Endothelial cell of umbilical vein (primary cell): ENCODE measurements at regions not wholly inside any gene's neighbourhood (a gene's known extent, or its start where the extent isn't known, plus 50 kb on each side); places are given as distances from the start of the nearest gene placed in this dataset.

Experiments used
- BruUV-seq: library from RNA; stranded (reverse); fragments of 400-500 nt; replicated peaks from 2 replicates; lab custom pipeline; 2021; lab: Mats Ljungman, UMichigan
- CTCF ChIA-PET: fragments of 300-600, 350-600 bp; sonication (Branson Sonifier 250); formaldehyde crosslinking; loops from one replicate; lab custom pipeline; 2021; ENCODE audit warnings: antibody characterized with exemption, inconsistent platforms; lab: Charles Lee
- POLR2A ChIA-PET: fragments of 300-600, 350-600 bp; sonication (Branson Sonifier 250); formaldehyde crosslinking; loops from one replicate; lab custom pipeline; 2021; ENCODE audit warnings: antibody characterized with exemption, inconsistent platforms; lab: Charles Lee
- DNase-seq: peaks from one replicate; pipeline ENCODE4 v3.0.0-alpha.2; 2011; ENCODE audit warnings: low read depth, low spot score
- FAIRE-seq: peaks from 2 replicates; lab custom pipeline; 2011; peaks lifted over from hg19 to GRCh38; lab: Jason Lieb, UNC
- H2AFZ ChIP-seq: 2 replicates; pipeline ENCODE4 v1.6.0; 2012; ENCODE audit warnings: low read depth, low read length, control low read depth, inconsistent platforms
- H3K27ac ChIP-seq: 2 replicates; pipeline ENCODE4 v1.5.1; 2011; ENCODE audit warnings: low read depth, mild to moderate bottlenecking, control low read depth, low read length, moderate library complexity; ENCODE audit not compliant: insufficient read depth
- H3K27me3 ChIP-seq, 2 experiments: 2 replicates each; pipeline versions ENCODE4 v1.6.0 to v1.6.1; 2011; ENCODE audit warnings: low read length in 2 of 2, mixed read lengths in 1 of 2; ENCODE audit not compliant: control insufficient read depth in 2 of 2, insufficient read depth in 2 of 2
- H3K36me3 ChIP-seq, 2 experiments: 2 replicates in 1 of 2; 3 replicates in 1 of 2; pipeline ENCODE4 v1.5.1; 2011; ENCODE audit warnings: low read length in 2 of 2, mild to moderate bottlenecking in 1 of 2, moderate library complexity in 1 of 2; ENCODE audit not compliant: control insufficient read depth in 2 of 2, insufficient read depth in 2 of 2; ENCODE audit errors: extremely low read depth in 1 of 2
- H3K4me1 ChIP-seq: 3 replicates; pipeline ENCODE4 v1.5.1; 2011; ENCODE audit warnings: mild to moderate bottlenecking, low read length; ENCODE audit not compliant: control insufficient read depth, insufficient read depth; ENCODE audit errors: extremely low read depth
- H3K4me2 ChIP-seq: 2 replicates; pipeline ENCODE4 v1.6.1; 2011; ENCODE audit warnings: low read length, control low read depth, mixed read lengths; ENCODE audit not compliant: insufficient read depth
- H3K4me3 ChIP-seq, 3 experiments: fragments of 200-600 bp in 1 of 3; sonication (generic), shearing (Covaris generic) in 1 of 3; replicated peaks in 1 of 3; 2 replicates each; pipeline ENCODE4 v1.5.1; 2011 to 2016; ENCODE audit warnings: control low read depth in 3 of 3, low read length in 3 of 3, mild to moderate bottlenecking in 2 of 3, inconsistent platforms in 1 of 3, low read depth in 1 of 3, moderate library complexity in 1 of 3; ENCODE audit not compliant: insufficient read depth in 1 of 3
- H3K79me2 ChIP-seq: 2 replicates; pipeline ENCODE4 v1.6.0; 2012; ENCODE audit warnings: low read length, inconsistent platforms; ENCODE audit not compliant: control insufficient read depth, insufficient read depth
- H3K9ac ChIP-seq: replicated peaks from 2 replicates; pipeline ENCODE3; 2011; ENCODE audit warnings: low read length, control low read depth; ENCODE audit not compliant: insufficient read depth; ENCODE audit errors: extremely low read depth
- H3K9me1 ChIP-seq: replicated peaks from 3 replicates; pipeline ENCODE4 v1.6.0; 2011; ENCODE audit warnings: mild to moderate bottlenecking, low read length; ENCODE audit not compliant: control insufficient read depth, insufficient read depth; ENCODE audit errors: extremely low read depth
- H3K9me3 ChIP-seq: replicated peaks from 2 replicates; pipeline ENCODE4 v1.5.1; 2012; ENCODE audit warnings: low read length, inconsistent platforms; ENCODE audit not compliant: control insufficient read depth, insufficient read depth
- H4K20me1 ChIP-seq: replicated peaks from 2 replicates; pipeline ENCODE3; 2011; ENCODE audit warnings: mild to moderate bottlenecking, low read length; ENCODE audit not compliant: control insufficient read depth, insufficient read depth; ENCODE audit errors: extremely low read depth
- CTCF ChIP-seq, 2 donors: IDR thresholded peaks; 1 replicate in 1 of 2; 2 replicates in 1 of 2; pipeline ENCODE4 v1.5.1; 2011; ENCODE audit warnings: low read length in 2 of 2, mild to moderate bottlenecking in 2 of 2, moderate library complexity in 2 of 2, control low read depth in 1 of 2, inconsistent platforms in 1 of 2, low read depth in 1 of 2; ENCODE audit not compliant: insufficient read depth in 1 of 2; ENCODE audit errors: extremely low read depth in 1 of 2
- EZH2 ChIP-seq: IDR thresholded peaks from 2 replicates; pipeline ENCODE4 v1.6.1; 2012; ENCODE audit warnings: borderline replicate concordance, low read depth, mild to moderate bottlenecking, moderate library complexity, low read length, inconsistent platforms; ENCODE audit not compliant: severe bottlenecking
- FOS ChIP-seq: IDR thresholded peaks from 2 replicates; pipeline ENCODE4 v1.6.1; 2011; ENCODE audit warnings: mild to moderate bottlenecking, low read length, moderate library complexity, borderline replicate concordance; ENCODE audit not compliant: insufficient read depth
- GATA2 ChIP-seq: IDR thresholded peaks from 2 replicates; pipeline ENCODE4 v1.7.0; 2011; ENCODE audit warnings: low read depth, mild to moderate bottlenecking, moderate library complexity, mixed read lengths, low read length; ENCODE audit not compliant: insufficient read length, insufficient read depth
- JUN ChIP-seq: IDR thresholded peaks from 2 replicates; pipeline ENCODE4 v1.6.1; 2011; ENCODE audit warnings: borderline replicate concordance, low read depth; ENCODE audit not compliant: insufficient read length, insufficient read depth
- MAX ChIP-seq: IDR thresholded peaks from 2 replicates; pipeline ENCODE4 v1.6.1; 2011; ENCODE audit not compliant: insufficient read depth, insufficient read length
- MYC ChIP-seq: IDR thresholded peaks from one replicate; pipeline ENCODE4 v1.6.1; 2011; ENCODE audit warnings: mild to moderate bottlenecking, low read depth, low read length
- POLR2A ChIP-seq: IDR thresholded peaks from 2 replicates; pipeline ENCODE4 v1.6.1; 2012; ENCODE audit warnings: low read depth, mild to moderate bottlenecking, control low read depth, low read length
- POLR2AphosphoS5 ChIP-seq: IDR thresholded peaks from 2 replicates; pipeline ENCODE4 v1.6.1; 2012; ENCODE audit warnings: low read depth, mild to moderate bottlenecking, control low read depth, low read length, moderate library complexity; ENCODE audit not compliant: insufficient read depth
- dilution Hi-C: fragments of 300-500 bp; cut with MboI; formaldehyde crosslinking; loops from one replicate; pipeline ENCODE4 v1.15.0; 2019; ENCODE audit warnings: low sequenced_read_pairs; ENCODE audit not compliant: extremely low pct_ligation_motif_present
- intact Hi-C: fragments of 100-400 bp; cut with micrococcal nuclease; formaldehyde crosslinking; loops from one replicate; pipeline ENCODE4 v1.10.0; 2022

GRCh38 chrX:39398215-39398962, 597.1 kb downstream of the MID1IP1 start:
- Histone ChIP-seq H3K9ac (no peak overlapping the region), H3K4me2 (no peak overlapping the region), H3K79me2 (no peaks in the 10 kb centered on the region), H3K4me3 (no peak overlapping the region), H2AFZ (no peak overlapping the region), H3K9me3 (no peaks in the 10 kb centered on the region), H3K4me1 (no peaks in the 10 kb centered on the region), H3K36me3 (no peaks in the 10 kb centered on the region), H4K20me1 (no peaks in the 10 kb centered on the region), H3K27me3 (no peaks in the 10 kb centered on the region), H3K27ac (no peak overlapping the region), H3K9me1 (no peaks in the 10 kb centered on the region)
- DNase-seq (no peak), FAIRE-seq (no peak)
- TF ChIP-seq EZH2 (no peak), MYC (no peak), CTCF (IDR thresholded peaks at IDR 0.05; ENCODE audit: extremely low read depth in 1 of 2, insufficient read depth in 1 of 2, low read depth in 1 of 2, low read length in 2 of 2) (no peak), GATA2 (no peak), POLR2A (no peak), JUN (no peak), MAX (no peak), POLR2AphosphoS5 (no peak), FOS (no peak)
- ChIA-PET POLR2A (no interaction called here), CTCF (no interaction called here)
- intact Hi-C loops = no loop called here
- no TSS peak for BruUV-seq
- dilution Hi-C loops = no loop called here
